ENCODE measurements at regions not wholly inside any gene's neighbourhood (a gene's known extent, or its start where the extent isn't known, plus 50 kb on each side); places are given as distances from the start of the nearest gene placed in this dataset.
"Not testable (repeated sequence)": the region's sequence is repeated elsewhere in the genome, so short reads cannot be mapped to it uniquely, and the experiment has no call there.

DNA sequence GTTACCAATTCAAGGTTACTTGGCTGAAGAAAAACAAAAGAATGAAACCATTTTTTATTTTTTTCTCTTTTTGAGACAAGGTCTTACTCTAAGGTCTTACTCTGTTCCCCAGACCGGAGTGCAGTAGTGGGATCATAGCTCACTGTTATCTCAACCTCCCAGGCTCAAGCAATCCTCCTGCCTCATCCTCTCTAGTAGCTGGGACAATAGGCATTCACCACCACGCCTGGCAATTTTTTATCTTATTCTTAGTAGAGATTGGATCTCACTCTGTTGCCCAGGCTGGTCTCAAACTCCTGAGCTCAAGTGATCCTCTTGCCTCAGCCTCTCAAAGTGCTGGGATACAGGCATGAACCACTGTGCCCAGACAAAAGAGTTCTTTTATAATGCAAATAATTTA is 3732.0 kb upstream of the OR11H1 start:
- H3K27me3 Mint-ChIP-seq; H3K27ac Mint-ChIP-seq; intact Hi-C loops (cut with micrococcal nuclease); H3K36me3 Mint-ChIP-seq (ENCODE audit: low read depth); DNase-seq; H3K4me3 Mint-ChIP-seq; H3K9me3 Mint-ChIP-seq; H3K4me1 Mint-ChIP-seq: not testable (repeated sequence)

DNA sequence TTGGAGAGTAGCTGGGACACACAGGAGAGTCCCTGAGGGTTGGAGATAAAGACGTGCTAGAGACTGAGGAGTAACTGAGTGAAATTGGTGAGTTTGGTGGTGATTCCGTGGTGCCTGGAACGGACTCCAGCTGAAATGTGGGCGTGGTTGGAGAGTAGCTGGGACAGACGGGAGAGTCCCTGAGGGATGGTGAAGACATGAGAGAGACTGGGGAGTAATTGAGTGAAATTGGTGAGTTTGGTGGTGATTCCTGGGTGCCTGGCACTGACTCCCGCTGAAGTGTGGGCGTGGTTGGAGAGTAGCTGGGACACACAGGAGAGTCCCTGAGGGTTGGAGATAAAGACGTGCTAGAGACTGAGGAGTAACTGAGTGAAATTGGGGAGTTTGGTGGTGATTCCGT is 3712.5 kb upstream of the OR11H1 start:
- H3K27me3 Mint-ChIP-seq; intact Hi-C loops (cut with micrococcal nuclease); H3K27ac Mint-ChIP-seq; H3K9me3 Mint-ChIP-seq; H3K4me3 Mint-ChIP-seq; H3K4me1 Mint-ChIP-seq; H3K36me3 Mint-ChIP-seq (ENCODE audit: low read depth): not testable (repeated sequence)
- DNase-seq, result peak; percentile 52

DNA sequence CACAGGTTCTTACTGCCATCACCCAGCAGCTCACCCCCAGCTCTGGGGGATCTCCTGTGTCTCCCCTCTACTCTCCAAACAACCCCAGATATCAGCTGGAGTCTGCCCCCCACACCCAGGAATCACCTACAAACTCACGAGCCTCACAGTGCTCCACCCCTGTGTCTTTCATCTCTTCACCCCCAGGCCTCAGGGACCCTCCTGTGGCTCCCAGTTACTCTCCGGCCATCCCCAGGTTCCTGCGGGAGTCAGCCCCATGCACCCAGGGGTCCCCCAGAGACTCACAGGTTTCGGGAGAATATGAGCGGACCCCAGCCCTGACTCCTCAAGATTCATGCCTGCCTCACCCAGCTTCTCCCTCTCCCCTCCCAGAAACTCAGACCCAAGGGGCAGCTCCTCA is 3709.1 kb upstream of the OR11H1 start:
- H3K27me3 Mint-ChIP-seq; H3K27ac Mint-ChIP-seq; H3K36me3 Mint-ChIP-seq (ENCODE audit: low read depth); H3K4me3 Mint-ChIP-seq; DNase-seq; H3K4me1 Mint-ChIP-seq; intact Hi-C loops (cut with micrococcal nuclease); H3K9me3 Mint-ChIP-seq: not testable (repeated sequence)

DNA sequence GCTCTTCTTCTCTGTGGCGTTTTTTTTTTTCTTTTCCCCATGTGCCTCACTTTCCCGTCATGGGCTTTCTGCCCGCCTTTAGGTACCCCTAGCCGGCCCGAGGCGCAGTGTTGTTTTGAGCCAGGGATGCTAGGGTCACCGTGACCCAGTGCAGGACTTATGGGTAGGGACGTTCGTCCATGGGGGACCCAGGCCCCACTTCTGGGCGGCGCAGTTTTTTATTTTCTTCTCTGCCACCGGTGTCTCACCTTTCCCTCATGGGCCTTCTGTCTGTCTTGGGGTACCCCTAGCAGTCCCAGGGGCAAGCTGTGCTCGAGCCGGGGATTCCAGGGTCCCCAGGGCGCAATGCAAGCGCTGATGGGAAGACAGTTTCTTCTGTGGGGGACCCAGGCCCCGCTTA is 3705.7 kb upstream of the OR11H1 start:
- H3K27ac Mint-ChIP-seq, result not testable (repeated sequence)

DNA sequence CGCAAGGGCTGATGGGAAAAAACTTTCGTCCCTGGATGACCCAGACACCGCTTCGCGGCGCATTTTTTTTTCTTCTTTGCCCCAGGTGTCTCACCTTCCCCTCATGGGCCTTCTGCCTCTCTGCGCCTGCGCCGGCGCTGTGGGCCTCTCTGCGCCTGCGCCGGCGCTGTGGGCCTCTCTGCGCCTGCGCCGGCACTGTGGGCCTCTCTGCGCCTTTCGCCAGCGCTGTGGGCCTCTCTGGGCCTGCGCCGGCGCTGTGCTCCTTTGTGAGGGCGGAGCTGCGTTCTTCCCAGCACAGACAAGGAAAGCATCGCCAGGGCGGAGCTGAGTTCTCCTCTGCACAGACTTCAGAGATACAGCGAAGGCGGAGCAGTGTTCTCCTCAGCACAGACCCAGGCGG is 3703.0 kb upstream of the OR11H1 start:
- not testable (repeated sequence) for H3K36me3 Mint-ChIP-seq (ENCODE audit: low read depth)

More for the DNA sequence above, 3705.7 kb upstream of the OR11H1 start:
- H3K9me3 Mint-ChIP-seq; H3K27me3 Mint-ChIP-seq; DNase-seq; H3K4me3 Mint-ChIP-seq; H3K36me3 Mint-ChIP-seq (ENCODE audit: low read depth); intact Hi-C loops (cut with micrococcal nuclease); H3K4me1 Mint-ChIP-seq: not testable (repeated sequence)

DNA sequence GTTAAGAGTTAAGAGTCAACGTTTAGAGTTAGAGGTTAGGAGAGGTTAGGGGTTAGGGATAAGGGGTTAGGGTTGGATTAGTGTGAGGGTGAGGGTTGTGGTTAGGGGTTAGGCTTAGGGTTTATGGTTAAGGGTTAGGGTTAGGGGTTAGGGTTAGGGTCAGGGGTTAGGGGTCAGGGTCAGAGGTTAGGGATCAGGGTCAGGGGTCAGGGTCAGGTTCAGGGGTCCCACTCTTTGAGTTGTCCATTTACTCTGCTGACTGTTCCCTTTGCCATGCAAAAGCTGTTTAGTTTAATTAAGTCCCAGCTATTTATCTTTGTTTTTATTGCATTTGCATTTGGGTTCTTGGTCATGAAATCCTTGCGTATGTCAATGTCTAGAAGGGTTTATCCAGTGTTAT is 3702.0 kb upstream of the OR11H1 start:
- H3K36me3 Mint-ChIP-seq (ENCODE audit: low read depth); H3K27ac Mint-ChIP-seq; H3K9me3 Mint-ChIP-seq; H3K27me3 Mint-ChIP-seq; intact Hi-C loops (cut with micrococcal nuclease); H3K4me1 Mint-ChIP-seq; H3K4me3 Mint-ChIP-seq; DNase-seq: not testable (repeated sequence)

More for the DNA sequence above, 3703.0 kb upstream of the OR11H1 start:
- H3K27ac Mint-ChIP-seq; intact Hi-C loops (cut with micrococcal nuclease); H3K4me3 Mint-ChIP-seq; H3K4me1 Mint-ChIP-seq; H3K9me3 Mint-ChIP-seq; H3K27me3 Mint-ChIP-seq; DNase-seq: not testable (repeated sequence)

DNA sequence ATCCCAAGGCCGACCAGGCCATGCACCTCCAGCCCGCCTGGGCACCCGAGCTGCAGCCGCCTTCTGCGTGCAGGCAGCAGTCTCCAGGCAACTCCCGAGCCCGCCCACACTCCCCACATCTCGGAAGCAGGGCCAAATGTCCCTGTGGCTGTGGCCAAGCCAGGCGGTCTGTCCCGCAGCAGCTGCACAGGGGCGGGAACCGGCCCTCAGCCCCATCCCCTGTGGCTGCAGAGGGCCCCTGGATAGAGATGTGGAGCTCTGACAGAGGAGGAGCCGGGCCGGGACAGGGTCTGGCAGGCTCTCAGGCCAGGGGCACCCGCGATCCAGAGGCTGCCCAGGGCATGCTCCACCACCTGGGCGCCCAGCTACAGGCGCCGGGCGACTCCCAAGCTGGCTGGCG is 3698.6 kb upstream of the OR11H1 start:
- peak; percentile 37 for DNase-seq
- H3K9me3 Mint-ChIP-seq; H3K36me3 Mint-ChIP-seq (ENCODE audit: low read depth); H3K4me3 Mint-ChIP-seq; H3K4me1 Mint-ChIP-seq; intact Hi-C loops (cut with micrococcal nuclease); H3K27me3 Mint-ChIP-seq; H3K27ac Mint-ChIP-seq: not testable (repeated sequence)
